ENCODE measurements at regions not wholly inside any gene's neighbourhood (a gene's known extent, or its start where the extent isn't known, plus 50 kb on each side); places are given as distances from the start of the nearest gene placed in this dataset.

DNA sequence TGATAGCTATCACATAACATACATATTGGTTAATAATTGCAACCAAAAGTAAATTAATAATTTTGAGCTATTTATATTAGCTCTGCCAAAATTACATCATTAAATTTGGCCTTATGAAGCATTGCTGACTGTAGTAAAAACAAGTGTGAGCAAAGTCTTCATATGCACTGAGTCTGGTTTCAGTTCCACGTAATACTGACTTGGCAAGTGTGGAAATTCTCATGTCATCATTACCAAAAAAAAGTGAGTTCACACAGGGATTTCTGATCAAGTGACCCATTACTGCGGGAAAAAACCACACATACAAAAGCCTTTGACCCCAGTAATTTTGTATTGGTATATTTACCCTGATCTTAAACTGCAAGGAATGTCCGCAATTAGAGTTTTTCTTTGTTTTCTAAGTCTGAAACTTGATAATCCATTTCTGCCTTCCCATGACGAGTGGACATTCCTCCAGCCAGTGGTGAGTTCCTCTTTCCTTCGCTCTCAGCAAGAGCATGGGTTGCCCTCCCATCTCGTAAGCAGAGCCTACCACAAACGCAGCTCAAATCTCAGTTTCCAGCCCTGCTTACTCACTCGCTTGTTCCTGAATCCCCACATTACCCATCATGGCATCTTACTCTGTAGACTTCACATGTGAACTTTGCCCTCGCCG is 220.2 kb upstream of the DMRT1 start:
- TF ChIP-seq TAF1 (IDR thresholded peaks at IDR 0.05; ENCODE audit: borderline replicate concordance, low read depth, low read length) (no peak), POLR2A (IDR thresholded peaks at IDR 0.05; ENCODE audit: low read depth, low read length) (no peak), POLR2AphosphoS5 (IDR thresholded peaks at IDR 0.05; ENCODE audit: low read depth, low read length) (no peak)
